Liver (tissue), 8 donors: ENCODE measurements at regions not wholly inside any gene's neighbourhood (a gene's known extent, or its start where the extent isn't known, plus 50 kb on each side); places are given as distances from the start of the nearest gene placed in this dataset.

Experiments used
- DNase-seq: peaks from one replicate; pipeline ENCODE4 v3.0.0-alpha.2; 2017; ENCODE audit warnings: low spot score
- H3K27ac ChIP-seq, 2 donors: one replicate each; pipeline ENCODE4 v1.7.0; 2013; ENCODE audit warnings: inconsistent platforms in 2 of 2, low read length in 2 of 2, control low read depth in 1 of 2, low read depth in 1 of 2, mild to moderate bottlenecking in 1 of 2
- H3K27me3 ChIP-seq, 4 donors: one replicate each; pipeline versions ENCODE4 v1.6.1 to v1.7.0; 2013; ENCODE audit warnings: low read length in 3 of 4, inconsistent platforms in 1 of 4, mild to moderate bottlenecking in 1 of 4, moderate library complexity in 1 of 4; ENCODE audit not compliant: control insufficient read depth in 4 of 4, insufficient read depth in 4 of 4
- H3K36me3 ChIP-seq, 4 donors: one replicate each; pipeline versions ENCODE4 v1.6.1 to v1.7.0; 2013; ENCODE audit warnings: low read length in 3 of 4, mild to moderate bottlenecking in 3 of 4, low read depth in 1 of 4, moderate library complexity in 1 of 4; ENCODE audit not compliant: control insufficient read depth in 4 of 4, insufficient read depth in 3 of 4
- H3K4me1 ChIP-seq, 4 donors: one replicate each; pipeline versions ENCODE4 v1.6.1 to v1.7.0; 2013; ENCODE audit warnings: low read length in 3 of 4, mild to moderate bottlenecking in 3 of 4, moderate library complexity in 1 of 4; ENCODE audit not compliant: control insufficient read depth in 4 of 4, insufficient read depth in 4 of 4
- H3K4me3 ChIP-seq, 3 donors: one replicate each; pipeline versions ENCODE4 v1.6.1 to v1.7.0; 2013; ENCODE audit warnings: low read length in 3 of 3, control low read depth in 1 of 3, low read depth in 1 of 3, mild to moderate bottlenecking in 1 of 3
- H3K9ac ChIP-seq, 2 donors: one replicate each; pipeline ENCODE4 v1.7.0; 2013; ENCODE audit warnings: low read length in 2 of 2, mild to moderate bottlenecking in 2 of 2, moderate library complexity in 2 of 2, control low read depth in 1 of 2, low read depth in 1 of 2
- H3K9me3 ChIP-seq, 4 donors: one replicate each; pipeline versions ENCODE4 v1.6.1 to v1.7.0; 2013; ENCODE audit warnings: low read length in 3 of 4; ENCODE audit not compliant: control insufficient read depth in 4 of 4
- ATF3 ChIP-seq: IDR thresholded peaks from 2 replicates; pipeline ENCODE4 v1.6.1; 2016; ENCODE audit warnings: antibody characterized with exemption
- FOXA1 ChIP-seq: IDR thresholded peaks from 2 replicates; pipeline ENCODE4 v1.6.1; 2016; ENCODE audit warnings: antibody characterized with exemption
- FOXA2 ChIP-seq: IDR thresholded peaks from 2 replicates; pipeline ENCODE4 v1.6.1; 2016; ENCODE audit warnings: antibody characterized with exemption
- GABPA ChIP-seq, 2 donors: IDR thresholded peaks in 1 of 2; conservative IDR thresholded peaks in 1 of 2; 2 replicates each; pipeline ENCODE4 v1.6.1; 2016; ENCODE audit warnings: antibody characterized with exemption in 2 of 2, mild to moderate bottlenecking in 1 of 2, moderate library complexity in 1 of 2
- HNF4A ChIP-seq, 2 donors: conservative IDR thresholded peaks; 2 replicates each; pipeline ENCODE4 v1.6.1; 2016; ENCODE audit warnings: antibody characterized with exemption in 2 of 2, mild to moderate bottlenecking in 2 of 2
- HNF4G ChIP-seq: IDR thresholded peaks from 2 replicates; pipeline ENCODE4 v1.6.1; 2016; ENCODE audit warnings: antibody characterized with exemption
- JUND ChIP-seq, 2 donors: IDR thresholded peaks; 2 replicates each; pipeline ENCODE4 v1.6.1; 2016; ENCODE audit warnings: antibody characterized with exemption in 2 of 2
- NR2F2 ChIP-seq: IDR thresholded peaks from 2 replicates; pipeline ENCODE4 v1.6.1; 2016; ENCODE audit warnings: antibody characterized with exemption
- RAD21 ChIP-seq, 2 donors: IDR thresholded peaks; 2 replicates each; pipeline ENCODE4 v1.6.1; 2016; ENCODE audit warnings: antibody characterized with exemption in 2 of 2, mild to moderate bottlenecking in 2 of 2
- RXRA ChIP-seq, 2 donors: IDR thresholded peaks; 2 replicates each; pipeline ENCODE4 v1.6.1; 2017 to 2018; ENCODE audit warnings: antibody characterized with exemption in 2 of 2, mild to moderate bottlenecking in 1 of 2
- SP1 ChIP-seq: IDR thresholded peaks from 2 replicates; pipeline ENCODE4 v1.6.1; 2018; ENCODE audit warnings: antibody characterized with exemption, mild to moderate bottlenecking
- TAF1 ChIP-seq: conservative IDR thresholded peaks from 2 replicates; pipeline ENCODE4 v1.6.1; 2016; ENCODE audit warnings: antibody characterized with exemption, mild to moderate bottlenecking
- YY1 ChIP-seq: IDR thresholded peaks from 2 replicates; pipeline ENCODE4 v1.6.1; 2016; ENCODE audit warnings: antibody characterized with exemption, mild to moderate bottlenecking
- ZBTB33 ChIP-seq: IDR thresholded peaks from 2 replicates; pipeline ENCODE4 v1.6.1; 2016; ENCODE audit warnings: antibody characterized with exemption
- WGBS: extraction: QIAGEN DNeasy Blood & Tissue Kit; methylation state at CpG from one replicate; pipeline ENCODE4 v1.1.7; 2013; 5-methylcytosine and 5-hydroxymethylcytosine counted together
- TF ChIP-seq, protein P1 (sequence below): IDR thresholded peaks from 2 replicates; pipeline ENCODE4 v1.6.1; 2016; ENCODE audit warnings: antibody characterized with exemption, mild to moderate bottlenecking
- TF ChIP-seq, protein P2 (sequence below): IDR thresholded peaks from 2 replicates; pipeline ENCODE4 v1.6.1; 2016; ENCODE audit warnings: antibody characterized with exemption
- TF ChIP-seq, protein P3 (sequence below): fragments of 150-350 bp; IDR thresholded peaks from 2 replicates; pipeline ENCODE4 v1.5.1; 2017; ENCODE audit warnings: improper control_type of control experiment, low read depth, low read length; ENCODE audit not compliant: missing input control
- donor health status: healthy.
- donor health status: healthy.
- donor health status: healthy.
- donor health status: healthy.
- donor health status: healthy.

GRCh38 chr21:16294128-16294527 is 564.3 kb downstream of the USP25 start:
- no peak overlapping the region for H3K9ac ChIP-seq
- DNase-seq, result no peak
- no peaks in the 10 kb centered on the region for H3K27me3 ChIP-seq
- WGBS, result 86% methylated on average over 5 of the region's 5 CpGs
- H3K4me1 ChIP-seq, result peaks cover 0 to 6% (median under 1%) of the 10 kb centered on the region in 4 donors
- H3K27ac ChIP-seq, result no peak overlapping the region
- H3K9me3 ChIP-seq, result no peaks in the 10 kb centered on the region
- H3K36me3 ChIP-seq, result no peaks in the 10 kb centered on the region
- no peak overlapping the region for H3K4me3 ChIP-seq
- TF ChIP-seq, protein P1, sequence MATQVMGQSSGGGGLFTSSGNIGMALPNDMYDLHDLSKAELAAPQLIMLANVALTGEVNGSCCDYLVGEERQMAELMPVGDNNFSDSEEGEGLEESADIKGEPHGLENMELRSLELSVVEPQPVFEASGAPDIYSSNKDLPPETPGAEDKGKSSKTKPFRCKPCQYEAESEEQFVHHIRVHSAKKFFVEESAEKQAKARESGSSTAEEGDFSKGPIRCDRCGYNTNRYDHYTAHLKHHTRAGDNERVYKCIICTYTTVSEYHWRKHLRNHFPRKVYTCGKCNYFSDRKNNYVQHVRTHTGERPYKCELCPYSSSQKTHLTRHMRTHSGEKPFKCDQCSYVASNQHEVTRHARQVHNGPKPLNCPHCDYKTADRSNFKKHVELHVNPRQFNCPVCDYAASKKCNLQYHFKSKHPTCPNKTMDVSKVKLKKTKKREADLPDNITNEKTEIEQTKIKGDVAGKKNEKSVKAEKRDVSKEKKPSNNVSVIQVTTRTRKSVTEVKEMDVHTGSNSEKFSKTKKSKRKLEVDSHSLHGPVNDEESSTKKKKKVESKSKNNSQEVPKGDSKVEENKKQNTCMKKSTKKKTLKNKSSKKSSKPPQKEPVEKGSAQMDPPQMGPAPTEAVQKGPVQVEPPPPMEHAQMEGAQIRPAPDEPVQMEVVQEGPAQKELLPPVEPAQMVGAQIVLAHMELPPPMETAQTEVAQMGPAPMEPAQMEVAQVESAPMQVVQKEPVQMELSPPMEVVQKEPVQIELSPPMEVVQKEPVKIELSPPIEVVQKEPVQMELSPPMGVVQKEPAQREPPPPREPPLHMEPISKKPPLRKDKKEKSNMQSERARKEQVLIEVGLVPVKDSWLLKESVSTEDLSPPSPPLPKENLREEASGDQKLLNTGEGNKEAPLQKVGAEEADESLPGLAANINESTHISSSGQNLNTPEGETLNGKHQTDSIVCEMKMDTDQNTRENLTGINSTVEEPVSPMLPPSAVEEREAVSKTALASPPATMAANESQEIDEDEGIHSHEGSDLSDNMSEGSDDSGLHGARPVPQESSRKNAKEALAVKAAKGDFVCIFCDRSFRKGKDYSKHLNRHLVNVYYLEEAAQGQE, result no peak
- no peak for TF ChIP-seq HNF4G
- TF ChIP-seq FOXA2, result no peak
- TF ChIP-seq GABPA (IDR thresholded peaks at IDR 0.05 in 1 of 2, conservative IDR thresholded peaks at IDR 0.05 in 1 of 2), result no peak
- TF ChIP-seq YY1, result no peak
- TF ChIP-seq, protein P2, sequence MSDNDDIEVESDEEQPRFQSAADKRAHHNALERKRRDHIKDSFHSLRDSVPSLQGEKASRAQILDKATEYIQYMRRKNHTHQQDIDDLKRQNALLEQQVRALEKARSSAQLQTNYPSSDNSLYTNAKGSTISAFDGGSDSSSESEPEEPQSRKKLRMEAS, result no peak
- no peak for TF ChIP-seq RXRA (IDR thresholded peaks at IDR 0.05)
- TF ChIP-seq TAF1, result no peak
- TF ChIP-seq, protein P3, sequence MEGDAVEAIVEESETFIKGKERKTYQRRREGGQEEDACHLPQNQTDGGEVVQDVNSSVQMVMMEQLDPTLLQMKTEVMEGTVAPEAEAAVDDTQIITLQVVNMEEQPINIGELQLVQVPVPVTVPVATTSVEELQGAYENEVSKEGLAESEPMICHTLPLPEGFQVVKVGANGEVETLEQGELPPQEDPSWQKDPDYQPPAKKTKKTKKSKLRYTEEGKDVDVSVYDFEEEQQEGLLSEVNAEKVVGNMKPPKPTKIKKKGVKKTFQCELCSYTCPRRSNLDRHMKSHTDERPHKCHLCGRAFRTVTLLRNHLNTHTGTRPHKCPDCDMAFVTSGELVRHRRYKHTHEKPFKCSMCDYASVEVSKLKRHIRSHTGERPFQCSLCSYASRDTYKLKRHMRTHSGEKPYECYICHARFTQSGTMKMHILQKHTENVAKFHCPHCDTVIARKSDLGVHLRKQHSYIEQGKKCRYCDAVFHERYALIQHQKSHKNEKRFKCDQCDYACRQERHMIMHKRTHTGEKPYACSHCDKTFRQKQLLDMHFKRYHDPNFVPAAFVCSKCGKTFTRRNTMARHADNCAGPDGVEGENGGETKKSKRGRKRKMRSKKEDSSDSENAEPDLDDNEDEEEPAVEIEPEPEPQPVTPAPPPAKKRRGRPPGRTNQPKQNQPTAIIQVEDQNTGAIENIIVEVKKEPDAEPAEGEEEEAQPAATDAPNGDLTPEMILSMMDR, result no peak
- TF ChIP-seq RAD21 (IDR thresholded peaks at IDR 0.05), result no peak
- TF ChIP-seq ATF3, result no peak
- TF ChIP-seq NR2F2, result no peak

- 18% methylated on average over 4 of the region's 4 CpGs for WGBS
- no peak for DNase-seq
- Histone ChIP-seq H3K27me3 (no peaks in the 10 kb centered on the region), H3K27ac (peak overlapping the region; percentile 75 to 79), H3K36me3 (no peaks in the 10 kb centered on the region), H3K9ac (peak overlapping the region in 1 of 2 donors; percentile 45), H3K9me3 (no peaks in the 10 kb centered on the region), H3K4me3 (no peak overlapping the region), H3K4me1 (peaks cover 0 to 23% (median 11%) of the 10 kb centered on the region in 4 donors)
- TF ChIP-seq, protein P1, result peak; percentile 84
- TF ChIP-seq ZBTB33 (peak; percentile 49), RXRA (IDR thresholded peaks at IDR 0.05) (peak; percentile 74 to 76), FOXA2 (peak; percentile 62), HNF4G (peak; percentile 30), HNF4A (conservative IDR thresholded peaks at IDR 0.05) (peak; percentile 68 to 83), JUND (IDR thresholded peaks at IDR 0.05) (peak; percentile 46 to 61), ATF3 (no peak), SP1 (peak; percentile 77), NR2F2 (peak; percentile 88), GABPA (IDR thresholded peaks at IDR 0.05 in 1 of 2, conservative IDR thresholded peaks at IDR 0.05 in 1 of 2) (no peak), FOXA1 (peak; percentile 13)
- TF ChIP-seq, protein P2, result peak; percentile 70
These were observed 573.1 kb downstream of the USP25 start for GRCh38 chr21:16302851-16303282.
